K562 (cell line): ENCODE measurements at regions not wholly inside any gene's neighbourhood (a gene's known extent, or its start where the extent isn't known, plus 50 kb on each side); places are given as distances from the start of the nearest gene placed in this dataset.

Experiments used
- ATAC-seq: fragments of 200-7000 bp; cut with Tn5 transposase; 3 replicates; pipeline ENCODE4 v1.9.1; 2020; ENCODE audit warnings: moderate library complexity
- BruUV-seq: library from RNA; stranded (reverse); fragments of 400-500 nt; replicated peaks from 2 replicates; lab custom pipeline; 2021; lab: Mats Ljungman, UMichigan
- CTCF ChIA-PET: fragments of 300-600 bp; formaldehyde crosslinking; extraction: SDS; loops from one replicate; lab custom pipeline; 2021; ENCODE audit warnings: low intra/inter-chr PET ratio; lab: Yijun Ruan, JAX
- POLR2A ChIA-PET: fragments of 300-600, 350-650 bp; sonication (Branson Sonifier 250); formaldehyde crosslinking; extraction: SDS; loops from one replicate; lab custom pipeline; 2021; ENCODE audit warnings: antibody characterized with exemption, inconsistent platforms; lab: Yijun Ruan, JAX
- DNase-seq, 4 experiments: peaks; one replicate each; pipeline versions ENCODE4 v3.0.0 to v3.0.0-alpha.2; 2011 to 2018; ENCODE audit warnings: low spot score in 3 of 4, mixed read lengths in 3 of 4; ENCODE audit errors: extremely low read depth in 1 of 4
- FAIRE-seq: peaks from 2 replicates; lab custom pipeline; 2011; peaks lifted over from hg19 to GRCh38; lab: Jason Lieb, UNC
- H2AFZ ChIP-seq: 2 replicates; pipeline ENCODE4 v1.6.0; 2011; ENCODE audit warnings: low read depth, low read length, control low read depth, inconsistent platforms
- H3K27ac ChIP-seq: fragments of 200-600 bp; 3 replicates; pipeline ENCODE4 v1.8.0; 2011; ENCODE audit warnings: low read depth, mild to moderate bottlenecking, control low read depth, inconsistent platforms, low read length, moderate library complexity, mixed read lengths; ENCODE audit errors: extremely low read depth
- H3K27me3 ChIP-seq, 2 experiments: fragments of 300-600 bp in 1 of 2; 2 replicates in 1 of 2; 3 replicates in 1 of 2; pipeline versions ENCODE4 v1.6.0 to v1.8.0; 2011; ENCODE audit warnings: inconsistent platforms in 2 of 2, low read length in 2 of 2, mild to moderate bottlenecking in 1 of 2, mixed read lengths in 1 of 2, moderate library complexity in 1 of 2; ENCODE audit not compliant: control insufficient read depth in 2 of 2, insufficient read depth in 2 of 2
- H3K36me3 ChIP-seq: fragments of 300-600 bp; 3 replicates; pipeline ENCODE4 v1.8.0; 2011; ENCODE audit warnings: mild to moderate bottlenecking, low read length, inconsistent platforms; ENCODE audit not compliant: control insufficient read depth, insufficient read depth
- H3K4me1 ChIP-seq, 2 experiments: fragments of 200-600 bp in 1 of 2; replicated peaks in 1 of 2; 2 replicates in 1 of 2; 3 replicates in 1 of 2; pipeline versions ENCODE4 v1.5.1 to v1.8.0; 2011; ENCODE audit warnings: inconsistent platforms in 2 of 2, low read length in 2 of 2, mild to moderate bottlenecking in 1 of 2, mixed read lengths in 1 of 2, moderate library complexity in 1 of 2; ENCODE audit not compliant: control insufficient read depth in 2 of 2, insufficient read depth in 2 of 2
- H3K4me2 ChIP-seq: 2 replicates; pipeline ENCODE4 v1.6.1; 2011; ENCODE audit warnings: low read length, control low read depth, inconsistent platforms, mixed read lengths; ENCODE audit not compliant: insufficient read depth
- H3K4me3 ChIP-seq: fragments of 200-600 bp; sonication (generic), shearing (Covaris generic); 2 replicates; pipeline ENCODE4 v1.5.1; 2016; ENCODE audit warnings: control low read depth, inconsistent platforms
- H3K79me2 ChIP-seq: fragments of 200-600 bp; 3 replicates; pipeline ENCODE4 v1.8.0; 2011; ENCODE audit warnings: low read length, inconsistent platforms; ENCODE audit not compliant: control insufficient read depth, insufficient read depth
- H3K9ac ChIP-seq, 2 experiments: 2 replicates each; pipeline versions ENCODE4 v1.6.0 to v1.6.1; 2011; ENCODE audit warnings: low read depth in 2 of 2, low read length in 2 of 2, control low read depth in 1 of 2, inconsistent platforms in 1 of 2, mild to moderate bottlenecking in 1 of 2, mixed read lengths in 1 of 2; ENCODE audit not compliant: insufficient read depth in 1 of 2
- H3K9me1 ChIP-seq: one replicate; pipeline ENCODE4 v1.6.0; 2011; ENCODE audit warnings: inconsistent platforms, mild to moderate bottlenecking, low read length, moderate library complexity; ENCODE audit not compliant: control insufficient read depth, insufficient read depth
- H3K9me3 ChIP-seq: replicated peaks from 2 replicates; pipeline ENCODE4 v1.5.1; 2011; ENCODE audit warnings: low read depth, low read length, inconsistent platforms; ENCODE audit not compliant: control insufficient read depth, insufficient read depth
- H4K20me1 ChIP-seq: replicated peaks from 2 replicates; pipeline ENCODE4 v1.6.1; 2011; ENCODE audit warnings: low read length, inconsistent platforms, mixed read lengths; ENCODE audit not compliant: control insufficient read depth, insufficient read depth
- CBFB ChIP-seq: sonication (generic); formaldehyde crosslinking; IDR thresholded peaks from 2 replicates; pipeline ENCODE4 v1.4.0; 2020; ENCODE audit warnings: mild to moderate bottlenecking, missing genetic modification reagents
- CCNT2 ChIP-seq: IDR thresholded peaks from 2 replicates; pipeline ENCODE4 v1.6.1; 2011; ENCODE audit warnings: borderline replicate concordance, low read depth, mild to moderate bottlenecking, moderate library complexity, mixed read lengths, low read length; ENCODE audit not compliant: insufficient read length; ENCODE audit errors: extremely low read depth
- E2F3 ChIP-seq: fragments of 250-450 bp; sonication (Bioruptor Pico); IDR thresholded peaks from 2 replicates; pipeline ENCODE4 v1.4.0; 2020; ENCODE audit warnings: mild to moderate bottlenecking
- ETV6 ChIP-seq, 3 experiments: fragments of 150-350 bp in 1 of 3; sonication (generic) in 1 of 3; formaldehyde crosslinking in 1 of 3; IDR thresholded peaks; 2 replicates each; pipeline versions ENCODE4 v1.6.1 to v1.8.0; 2014 to 2022; ENCODE audit warnings: borderline replicate concordance in 2 of 3, low read depth in 2 of 3, antibody characterized with exemption in 1 of 3, low read length in 1 of 3, mild to moderate bottlenecking in 1 of 3, missing genetic modification reagents in 1 of 3
- POLR2H ChIP-seq: IDR thresholded peaks from 2 replicates; pipeline ENCODE4 v1.6.1; 2016; ENCODE audit warnings: missing genetic modification characterization, low read depth, mild to moderate bottlenecking, control low read depth, missing compliant biosample characterization, moderate library complexity
- RAD51 ChIP-seq: fragments of 450-650 bp; IDR thresholded peaks from 2 replicates; pipeline ENCODE4 v1.7.1; 2016; ENCODE audit warnings: low read depth, mild to moderate bottlenecking, borderline replicate concordance
- SMAD2 ChIP-seq: fragments of 150-350 bp; IDR thresholded peaks from 2 replicates; pipeline ENCODE4 v1.6.1; 2014; ENCODE audit warnings: low read depth, mild to moderate bottlenecking, low read length
- SPI1 ChIP-seq: IDR thresholded peaks from 2 replicates; pipeline ENCODE4 v1.6.1; 2011; ENCODE audit warnings: low read depth, low read length, control low read depth, borderline replicate concordance
- TRIM24 ChIP-seq, 2 experiments: fragments of 450-650 bp; IDR thresholded peaks; 2 replicates each; pipeline ENCODE4 v1.6.1; 2016
- ZNF384 ChIP-seq: IDR thresholded peaks from 2 replicates; pipeline ENCODE4 v1.6.1; 2012; ENCODE audit warnings: low read depth, low read length, improper control_type of control experiment
- ZNF436 ChIP-seq: fragments of 250-450, 450-650 bp; sonication (Bioruptor Pico); formaldehyde crosslinking; IDR thresholded peaks from 2 replicates; pipeline ENCODE4 v1.7.0; 2020; ENCODE audit warnings: mild to moderate bottlenecking
- ZNF512 ChIP-seq: IDR thresholded peaks from 2 replicates; pipeline ENCODE4 v1.6.1; 2016; ENCODE audit warnings: missing genetic modification characterization, missing compliant biosample characterization
- in situ Hi-C: fragments of 300-500 bp; cut with MboI; formaldehyde crosslinking; loops from 4 replicates; pipeline ENCODE4 v1.15.0; 2018; ENCODE audit warnings: inconsistent platforms, mixed read lengths
- intact Hi-C: fragments of 100-400 bp; cut with micrococcal nuclease; formaldehyde crosslinking; loops from 2 replicates; pipeline ENCODE4 v1.14.2; 2022
- TF ChIP-seq, protein P1 (sequence below), 2 experiments: fragments of 450-650 bp in 1 of 2; sonication (generic) in 1 of 2; formaldehyde crosslinking in 1 of 2; IDR thresholded peaks; 2 replicates each; pipeline versions ENCODE4 v1.7.1 to v1.9.0; 2016 to 2022; ENCODE audit warnings: inconsistent platforms in 1 of 2, mild to moderate bottlenecking in 1 of 2, missing genetic modification reagents in 1 of 2

GRCh38 chr5:161201558-161201957 lies 345.0 kb downstream of the GABRB2 start:
- Histone ChIP-seq H3K9ac (no peak overlapping the region), H3K4me1 (no peaks in the 10 kb centered on the region), H3K36me3 (no peaks in the 10 kb centered on the region), H2AFZ (no peak overlapping the region), H3K9me3 (no peaks in the 10 kb centered on the region), H3K27me3 (no peaks in the 10 kb centered on the region), H3K27ac (no peak overlapping the region), H3K9me1 (no peaks in the 10 kb centered on the region), H4K20me1 (no peaks in the 10 kb centered on the region), H3K4me2 (no peak overlapping the region), H3K79me2 (no peaks in the 10 kb centered on the region), H3K4me3 (no peak overlapping the region)
- DNase-seq (no peak), FAIRE-seq (no peak), ATAC-seq (no peak)
- CTCF ChIA-PET, result no interaction called here
- intact Hi-C loops, result no loop called here
- BruUV-seq, result no TSS peak
- POLR2A ChIA-PET, result no interaction called here
- in situ Hi-C loops, result no loop called here
- TF ChIP-seq SMAD2 (no peak), ZNF512 (tag) (no peak), ZNF384 (no peak), RAD51 (no peak), ZNF436 (CRISPR knock-in tag) (no peak), E2F3 (no peak), ETV6 (IDR thresholded peaks at IDR 0.05; ENCODE audit: borderline replicate concordance in 1 of 2, low read depth in 2 of 2, low read length in 1 of 2) (no peak), ETV6 (CRISPR knock-in tag; IDR thresholded peaks at IDR 0.05; ENCODE audit: borderline replicate concordance) (no peak), SPI1 (no peak), CCNT2 (no peak), CBFB (no peak), TRIM24 (IDR thresholded peaks at IDR 0.05) (no peak), POLR2H (tag) (no peak)
- TF ChIP-seq, protein P1, sequence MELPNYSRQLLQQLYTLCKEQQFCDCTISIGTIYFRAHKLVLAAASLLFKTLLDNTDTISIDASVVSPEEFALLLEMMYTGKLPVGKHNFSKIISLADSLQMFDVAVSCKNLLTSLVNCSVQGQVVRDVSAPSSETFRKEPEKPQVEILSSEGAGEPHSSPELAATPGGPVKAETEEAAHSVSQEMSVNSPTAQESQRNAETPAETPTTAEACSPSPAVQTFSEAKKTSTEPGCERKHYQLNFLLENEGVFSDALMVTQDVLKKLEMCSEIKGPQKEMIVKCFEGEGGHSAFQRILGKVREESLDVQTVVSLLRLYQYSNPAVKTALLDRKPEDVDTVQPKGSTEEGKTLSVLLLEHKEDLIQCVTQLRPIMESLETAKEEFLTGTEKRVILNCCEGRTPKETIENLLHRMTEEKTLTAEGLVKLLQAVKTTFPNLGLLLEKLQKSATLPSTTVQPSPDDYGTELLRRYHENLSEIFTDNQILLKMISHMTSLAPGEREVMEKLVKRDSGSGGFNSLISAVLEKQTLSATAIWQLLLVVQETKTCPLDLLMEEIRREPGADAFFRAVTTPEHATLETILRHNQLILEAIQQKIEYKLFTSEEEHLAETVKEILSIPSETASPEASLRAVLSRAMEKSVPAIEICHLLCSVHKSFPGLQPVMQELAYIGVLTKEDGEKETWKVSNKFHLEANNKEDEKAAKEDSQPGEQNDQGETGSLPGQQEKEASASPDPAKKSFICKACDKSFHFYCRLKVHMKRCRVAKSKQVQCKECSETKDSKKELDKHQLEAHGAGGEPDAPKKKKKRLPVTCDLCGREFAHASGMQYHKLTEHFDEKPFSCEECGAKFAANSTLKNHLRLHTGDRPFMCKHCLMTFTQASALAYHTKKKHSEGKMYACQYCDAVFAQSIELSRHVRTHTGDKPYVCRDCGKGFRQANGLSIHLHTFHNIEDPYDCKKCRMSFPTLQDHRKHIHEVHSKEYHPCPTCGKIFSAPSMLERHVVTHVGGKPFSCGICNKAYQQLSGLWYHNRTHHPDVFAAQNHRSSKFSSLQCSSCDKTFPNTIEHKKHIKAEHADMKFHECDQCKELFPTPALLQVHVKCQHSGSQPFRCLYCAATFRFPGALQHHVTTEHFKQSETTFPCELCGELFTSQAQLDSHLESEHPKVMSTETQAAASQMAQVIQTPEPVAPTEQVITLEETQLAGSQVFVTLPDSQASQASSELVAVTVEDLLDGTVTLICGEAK (IDR thresholded peaks at IDR 0.05), result no peak
- TF ChIP-seq, protein P1 (CRISPR knock-in tag; IDR thresholded peaks at IDR 0.05), result no peak
